GM12878 (cell line): ENCODE measurements at regions not wholly inside any gene's neighbourhood (a gene's known extent, or its start where the extent isn't known, plus 50 kb on each side); places are given as distances from the start of the nearest gene placed in this dataset.

Source experiments
- ATAC-seq: fragments of 200-7000 bp; cut with Tn5 transposase; 3 replicates; pipeline ENCODE4 v1.9.1; 2020; ENCODE audit warnings: mild to moderate bottlenecking, moderate library complexity
- BruUV-seq: library from RNA; stranded (reverse); fragments of 400-500 nt; replicated peaks from 2 replicates; lab custom pipeline; 2021; lab: Mats Ljungman, UMichigan
- CTCF ChIA-PET: fragments of 300-600 bp; sonication (Branson Sonifier 250); formaldehyde crosslinking; extraction: SDS; loops from one replicate; lab custom pipeline; 2021; ENCODE audit warnings: inconsistent platforms; lab: Yijun Ruan, JAX
- POLR2A ChIA-PET: fragments of 350-600 bp; formaldehyde crosslinking; extraction: SDS; loops from one replicate; lab custom pipeline; 2021; ENCODE audit warnings: inconsistent platforms; lab: Charles Lee
- RAD21 ChIA-PET: fragments of 300-600 bp; sonication (Branson Sonifier 250); formaldehyde crosslinking; loops from one replicate; lab custom pipeline; 2023; ENCODE audit warnings: antibody characterized with exemption; ENCODE audit not compliant: unreplicated experiment; lab: Charles Lee
- SMC1A ChIA-PET: fragments of 300-600 bp; sonication (Branson Sonifier 250); formaldehyde crosslinking; loops from one replicate; lab custom pipeline; 2023; ENCODE audit not compliant: unreplicated experiment, uncharacterized antibody; lab: Charles Lee
- DNase-seq: peaks from one replicate; pipeline ENCODE4 v3.0.0-alpha.2; 2011; ENCODE audit warnings: low read depth, low spot score
- FAIRE-seq: peaks from 3 replicates; lab custom pipeline; 2011; peaks lifted over from hg19 to GRCh38; lab: Jason Lieb, UNC
- H2AFZ ChIP-seq: 2 replicates; pipeline ENCODE4 v1.6.0; 2011; ENCODE audit warnings: low read depth, low read length, control low read depth; ENCODE audit not compliant: control insufficient read depth
- H3K27ac ChIP-seq: 2 replicates; pipeline ENCODE4 v1.5.1; 2011; ENCODE audit warnings: control low read depth; ENCODE audit not compliant: control insufficient read depth, insufficient read depth
- H3K27me3 ChIP-seq, 2 experiments: replicated peaks in 1 of 2; 2 replicates each; pipeline versions ENCODE4 v1.6.0 to v1.6.1; 2011; ENCODE audit warnings: low read length in 1 of 2; ENCODE audit not compliant: control insufficient read depth in 2 of 2, insufficient read depth in 2 of 2
- H3K36me3 ChIP-seq, 2 experiments: 2 replicates each; pipeline ENCODE4 v1.5.1; 2011; ENCODE audit warnings: low read length in 1 of 2; ENCODE audit not compliant: control insufficient read depth in 2 of 2, insufficient read depth in 2 of 2
- H3K4me1 ChIP-seq: 2 replicates; pipeline ENCODE4 v1.6.1; 2011; ENCODE audit warnings: mild to moderate bottlenecking, low read length, moderate library complexity, mixed read lengths; ENCODE audit not compliant: control insufficient read depth, insufficient read depth
- H3K4me2 ChIP-seq: 2 replicates; pipeline ENCODE4 v1.6.0; 2011; ENCODE audit warnings: control low read depth; ENCODE audit not compliant: control insufficient read depth, insufficient read depth
- H3K4me3 ChIP-seq: fragments of 200-600 bp; sonication (generic); 2 replicates; pipeline ENCODE4 v1.5.1; 2016
- H3K79me2 ChIP-seq: 2 replicates; pipeline ENCODE4 v1.6.0; 2011; ENCODE audit warnings: low read length; ENCODE audit not compliant: control insufficient read depth, insufficient read depth
- H3K9ac ChIP-seq: 2 replicates; pipeline ENCODE4 v1.8.0; 2011; ENCODE audit warnings: low read length, control low read depth, mixed read lengths; ENCODE audit not compliant: control insufficient read depth, insufficient read depth
- H3K9me3 ChIP-seq: replicated peaks from 3 replicates; pipeline ENCODE4 v1.5.1; 2011; ENCODE audit warnings: mild to moderate bottlenecking, low read length; ENCODE audit not compliant: control insufficient read depth, insufficient read depth
- H4K20me1 ChIP-seq: 2 replicates; pipeline ENCODE4 v1.6.0; 2011; ENCODE audit not compliant: control insufficient read depth, insufficient read depth
- BCL11A ChIP-seq: IDR thresholded peaks from 2 replicates; pipeline ENCODE4 v1.6.1; 2011; ENCODE audit warnings: low read depth, low read length
- CHD4 ChIP-seq: fragments of 200-600 bp; sonication (generic); IDR thresholded peaks from 2 replicates; pipeline ENCODE4 v1.6.1; 2016; ENCODE audit warnings: mild to moderate bottlenecking
- CREB1 ChIP-seq: IDR thresholded peaks from 2 replicates; pipeline ENCODE4 v1.6.1; 2012; ENCODE audit warnings: low read depth, mild to moderate bottlenecking, inconsistent platforms
- IRF4 ChIP-seq: IDR thresholded peaks from 2 replicates; pipeline ENCODE4 v1.6.1; 2011; ENCODE audit warnings: low read depth, low read length
- NFYA ChIP-seq: IDR thresholded peaks from 2 replicates; pipeline ENCODE4 v1.6.1; 2011; ENCODE audit warnings: low read depth, mild to moderate bottlenecking, low read length, improper control_type of control experiment, borderline replicate concordance
- NRF1 ChIP-seq: conservative IDR thresholded peaks from 2 replicates; pipeline ENCODE4 v1.6.1; 2011; ENCODE audit warnings: mild to moderate bottlenecking, low read depth, low read length, improper control_type of control experiment
- SMARCA5 ChIP-seq: fragments of 450-650 bp; IDR thresholded peaks from 2 replicates; pipeline ENCODE4 v1.6.1; 2017; ENCODE audit warnings: mild to moderate bottlenecking
- ZNF384 ChIP-seq: IDR thresholded peaks from 2 replicates; pipeline ENCODE4 v1.6.1; 2012; ENCODE audit warnings: low read depth, mild to moderate bottlenecking, low read length, improper control_type of control experiment, borderline replicate concordance
- in situ Hi-C: fragments of 300-500 bp; cut with MboI; formaldehyde crosslinking; loops from 9 replicates; pipeline ENCODE4 v1.14.3; 2018; ENCODE audit warnings: mixed read lengths
- intact Hi-C: fragments of 100-400 bp; cut with micrococcal nuclease; formaldehyde crosslinking; loops from one replicate; pipeline ENCODE4 v1.14.2; 2022; ENCODE audit not compliant: unreplicated experiment
- TF ChIP-seq, protein P1 (sequence below): fragments of 450-650 bp; IDR thresholded peaks from 2 replicates; pipeline ENCODE4 v1.6.1; 2018; ENCODE audit warnings: borderline replicate concordance, mild to moderate bottlenecking; ENCODE audit not compliant: partially characterized antibody
- TF ChIP-seq, protein P2 (sequence below): fragments of 450-650 bp; IDR thresholded peaks from 2 replicates; pipeline ENCODE4 v1.6.1; 2016; ENCODE audit warnings: mild to moderate bottlenecking, moderate library complexity, borderline replicate concordance
- TF ChIP-seq, protein P3 (sequence below): fragments of 450-650 bp; IDR thresholded peaks from 2 replicates; pipeline ENCODE4 v1.6.1; 2017; ENCODE audit warnings: mild to moderate bottlenecking
- TF ChIP-seq, protein P4 (sequence below): fragments of 450-650 bp; formaldehyde crosslinking; IDR thresholded peaks from 2 replicates; pipeline ENCODE4 v1.4.0; 2020; ENCODE audit warnings: mild to moderate bottlenecking, moderate library complexity

DNA sequence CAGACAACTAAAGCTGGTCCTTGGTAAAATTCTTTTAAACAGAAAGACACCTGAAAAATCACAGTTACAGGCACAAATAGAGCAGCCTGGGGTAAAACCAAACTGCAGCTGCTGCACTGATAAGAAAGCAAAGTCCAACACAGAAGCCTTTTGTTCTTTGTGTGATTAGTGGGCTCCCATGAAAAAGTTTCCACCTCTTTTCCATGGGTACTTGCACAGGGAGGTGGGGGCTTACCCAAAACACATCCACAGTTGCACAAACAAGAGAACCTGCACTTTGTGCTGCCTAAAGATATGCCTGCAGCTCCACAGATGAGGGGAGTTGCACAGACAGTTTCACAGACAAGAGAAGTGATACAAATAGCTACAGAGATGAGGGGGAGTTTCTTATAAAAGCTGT lies 106.7 kb upstream of the SLC5A9 start:
- in situ Hi-C loops (no loop called here), intact Hi-C loops (no loop called here)
- ChIA-PET RAD21 (no interaction called here), SMC1A (no interaction called here), CTCF (interaction anchor here (1.7 kb wide), 1 partner anchor 88 kb away, joined by 5 read pairs; no protein-coding TSS in a partner anchor), POLR2A (no interaction called here)
- H2AFZ ChIP-seq, result no peak overlapping the region
- no peaks in the 10 kb centered on the region for H3K36me3 ChIP-seq
- FAIRE-seq (no peak), DNase-seq (no peak), ATAC-seq (no peak)
- no peak overlapping the region for H3K27ac ChIP-seq
- no peak overlapping the region for H3K4me2 ChIP-seq
- no TSS peak for BruUV-seq
- no peaks in the 10 kb centered on the region for H3K9me3 ChIP-seq
- no peaks in the 10 kb centered on the region for H4K20me1 ChIP-seq
- H3K27me3 ChIP-seq, result no peaks in the 10 kb centered on the region
- H3K79me2 ChIP-seq, result no peaks in the 10 kb centered on the region
- no peak overlapping the region for H3K4me3 ChIP-seq
- H3K9ac ChIP-seq, result no peak overlapping the region
- no peaks in the 10 kb centered on the region for H3K4me1 ChIP-seq
- TF ChIP-seq, protein P1, sequence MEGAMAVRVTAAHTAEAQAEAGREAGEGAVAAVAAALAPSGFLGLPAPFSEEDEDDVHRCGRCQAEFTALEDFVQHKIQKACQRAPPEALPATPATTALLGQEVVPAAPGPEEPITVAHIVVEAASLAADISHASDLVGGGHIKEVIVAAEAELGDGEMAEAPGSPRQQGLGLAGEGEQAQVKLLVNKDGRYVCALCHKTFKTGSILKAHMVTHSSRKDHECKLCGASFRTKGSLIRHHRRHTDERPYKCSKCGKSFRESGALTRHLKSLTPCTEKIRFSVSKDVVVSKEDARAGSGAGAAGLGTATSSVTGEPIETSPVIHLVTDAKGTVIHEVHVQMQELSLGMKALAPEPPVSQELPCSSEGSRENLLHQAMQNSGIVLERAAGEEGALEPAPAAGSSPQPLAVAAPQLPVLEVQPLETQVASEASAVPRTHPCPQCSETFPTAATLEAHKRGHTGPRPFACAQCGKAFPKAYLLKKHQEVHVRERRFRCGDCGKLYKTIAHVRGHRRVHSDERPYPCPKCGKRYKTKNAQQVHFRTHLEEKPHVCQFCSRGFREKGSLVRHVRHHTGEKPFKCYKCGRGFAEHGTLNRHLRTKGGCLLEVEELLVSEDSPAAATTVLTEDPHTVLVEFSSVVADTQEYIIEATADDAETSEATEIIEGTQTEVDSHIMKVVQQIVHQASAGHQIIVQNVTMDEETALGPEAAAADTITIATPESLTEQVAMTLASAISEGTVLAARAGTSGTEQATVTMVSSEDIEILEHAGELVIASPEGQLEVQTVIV, result no peak
- TF ChIP-seq CHD4 (no peak), BCL11A (no peak), NFYA (no peak), CREB1 (no peak), IRF4 (no peak), NRF1 (no peak), ZNF384 (no peak), SMARCA5 (no peak)
- TF ChIP-seq, protein P2, sequence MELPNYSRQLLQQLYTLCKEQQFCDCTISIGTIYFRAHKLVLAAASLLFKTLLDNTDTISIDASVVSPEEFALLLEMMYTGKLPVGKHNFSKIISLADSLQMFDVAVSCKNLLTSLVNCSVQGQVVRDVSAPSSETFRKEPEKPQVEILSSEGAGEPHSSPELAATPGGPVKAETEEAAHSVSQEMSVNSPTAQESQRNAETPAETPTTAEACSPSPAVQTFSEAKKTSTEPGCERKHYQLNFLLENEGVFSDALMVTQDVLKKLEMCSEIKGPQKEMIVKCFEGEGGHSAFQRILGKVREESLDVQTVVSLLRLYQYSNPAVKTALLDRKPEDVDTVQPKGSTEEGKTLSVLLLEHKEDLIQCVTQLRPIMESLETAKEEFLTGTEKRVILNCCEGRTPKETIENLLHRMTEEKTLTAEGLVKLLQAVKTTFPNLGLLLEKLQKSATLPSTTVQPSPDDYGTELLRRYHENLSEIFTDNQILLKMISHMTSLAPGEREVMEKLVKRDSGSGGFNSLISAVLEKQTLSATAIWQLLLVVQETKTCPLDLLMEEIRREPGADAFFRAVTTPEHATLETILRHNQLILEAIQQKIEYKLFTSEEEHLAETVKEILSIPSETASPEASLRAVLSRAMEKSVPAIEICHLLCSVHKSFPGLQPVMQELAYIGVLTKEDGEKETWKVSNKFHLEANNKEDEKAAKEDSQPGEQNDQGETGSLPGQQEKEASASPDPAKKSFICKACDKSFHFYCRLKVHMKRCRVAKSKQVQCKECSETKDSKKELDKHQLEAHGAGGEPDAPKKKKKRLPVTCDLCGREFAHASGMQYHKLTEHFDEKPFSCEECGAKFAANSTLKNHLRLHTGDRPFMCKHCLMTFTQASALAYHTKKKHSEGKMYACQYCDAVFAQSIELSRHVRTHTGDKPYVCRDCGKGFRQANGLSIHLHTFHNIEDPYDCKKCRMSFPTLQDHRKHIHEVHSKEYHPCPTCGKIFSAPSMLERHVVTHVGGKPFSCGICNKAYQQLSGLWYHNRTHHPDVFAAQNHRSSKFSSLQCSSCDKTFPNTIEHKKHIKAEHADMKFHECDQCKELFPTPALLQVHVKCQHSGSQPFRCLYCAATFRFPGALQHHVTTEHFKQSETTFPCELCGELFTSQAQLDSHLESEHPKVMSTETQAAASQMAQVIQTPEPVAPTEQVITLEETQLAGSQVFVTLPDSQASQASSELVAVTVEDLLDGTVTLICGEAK, result no peak
- TF ChIP-seq, protein P3, sequence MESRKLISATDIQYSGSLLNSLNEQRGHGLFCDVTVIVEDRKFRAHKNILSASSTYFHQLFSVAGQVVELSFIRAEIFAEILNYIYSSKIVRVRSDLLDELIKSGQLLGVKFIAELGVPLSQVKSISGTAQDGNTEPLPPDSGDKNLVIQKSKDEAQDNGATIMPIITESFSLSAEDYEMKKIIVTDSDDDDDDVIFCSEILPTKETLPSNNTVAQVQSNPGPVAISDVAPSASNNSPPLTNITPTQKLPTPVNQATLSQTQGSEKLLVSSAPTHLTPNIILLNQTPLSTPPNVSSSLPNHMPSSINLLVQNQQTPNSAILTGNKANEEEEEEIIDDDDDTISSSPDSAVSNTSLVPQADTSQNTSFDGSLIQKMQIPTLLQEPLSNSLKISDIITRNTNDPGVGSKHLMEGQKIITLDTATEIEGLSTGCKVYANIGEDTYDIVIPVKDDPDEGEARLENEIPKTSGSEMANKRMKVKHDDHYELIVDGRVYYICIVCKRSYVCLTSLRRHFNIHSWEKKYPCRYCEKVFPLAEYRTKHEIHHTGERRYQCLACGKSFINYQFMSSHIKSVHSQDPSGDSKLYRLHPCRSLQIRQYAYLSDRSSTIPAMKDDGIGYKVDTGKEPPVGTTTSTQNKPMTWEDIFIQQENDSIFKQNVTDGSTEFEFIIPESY, result no peak
- TF ChIP-seq, protein P4, sequence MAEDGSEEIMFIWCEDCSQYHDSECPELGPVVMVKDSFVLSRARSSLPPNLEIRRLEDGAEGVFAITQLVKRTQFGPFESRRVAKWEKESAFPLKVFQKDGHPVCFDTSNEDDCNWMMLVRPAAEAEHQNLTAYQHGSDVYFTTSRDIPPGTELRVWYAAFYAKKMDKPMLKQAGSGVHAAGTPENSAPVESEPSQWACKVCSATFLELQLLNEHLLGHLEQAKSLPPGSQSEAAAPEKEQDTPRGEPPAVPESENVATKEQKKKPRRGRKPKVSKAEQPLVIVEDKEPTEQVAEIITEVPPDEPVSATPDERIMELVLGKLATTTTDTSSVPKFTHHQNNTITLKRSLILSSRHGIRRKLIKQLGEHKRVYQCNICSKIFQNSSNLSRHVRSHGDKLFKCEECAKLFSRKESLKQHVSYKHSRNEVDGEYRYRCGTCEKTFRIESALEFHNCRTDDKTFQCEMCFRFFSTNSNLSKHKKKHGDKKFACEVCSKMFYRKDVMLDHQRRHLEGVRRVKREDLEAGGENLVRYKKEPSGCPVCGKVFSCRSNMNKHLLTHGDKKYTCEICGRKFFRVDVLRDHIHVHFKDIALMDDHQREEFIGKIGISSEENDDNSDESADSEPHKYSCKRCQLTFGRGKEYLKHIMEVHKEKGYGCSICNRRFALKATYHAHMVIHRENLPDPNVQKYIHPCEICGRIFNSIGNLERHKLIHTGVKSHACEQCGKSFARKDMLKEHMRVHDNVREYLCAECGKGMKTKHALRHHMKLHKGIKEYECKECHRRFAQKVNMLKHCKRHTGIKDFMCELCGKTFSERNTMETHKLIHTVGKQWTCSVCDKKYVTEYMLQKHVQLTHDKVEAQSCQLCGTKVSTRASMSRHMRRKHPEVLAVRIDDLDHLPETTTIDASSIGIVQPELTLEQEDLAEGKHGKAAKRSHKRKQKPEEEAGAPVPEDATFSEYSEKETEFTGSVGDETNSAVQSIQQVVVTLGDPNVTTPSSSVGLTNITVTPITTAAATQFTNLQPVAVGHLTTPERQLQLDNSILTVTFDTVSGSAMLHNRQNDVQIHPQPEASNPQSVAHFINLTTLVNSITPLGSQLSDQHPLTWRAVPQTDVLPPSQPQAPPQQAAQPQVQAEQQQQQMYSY (CRISPR knock-in tag), result no peak
